ENCODE measurements at regions not wholly inside any gene's neighbourhood (a gene's known extent, or its start where the extent isn't known, plus 50 kb on each side); places are given as distances from the start of the nearest gene placed in this dataset.

GRCh38 chr18:40006634-40007033, 1948.4 kb upstream of the PIK3C3 start:
- DNase-seq = no peak

GRCh38 chr18:40004246-40004645, 1950.8 kb upstream of the PIK3C3 start:
- DNase-seq = no peak

GRCh38 chr18:39998317-39998716, 1956.7 kb upstream of the PIK3C3 start:
- no peak for DNase-seq

- no peak for DNase-seq
Measured at GRCh38 chr18:39994498-39994897, 1960.5 kb upstream of the PIK3C3 start.

GRCh38 chr18:39991696-39992265, 1963.3 kb upstream of the PIK3C3 start:
- DNase-seq = no peak

- no peak for DNase-seq
Measured at GRCh38 chr18:39990540-39990939, 1964.5 kb upstream of the PIK3C3 start.

- no peak for DNase-seq
Measured at GRCh38 chr18:39976771-39977170, 1978.3 kb upstream of the PIK3C3 start.

- no peak for DNase-seq
Measured at GRCh38 chr18:39972521-39972920, 1982.5 kb upstream of the PIK3C3 start.

- no peak for DNase-seq
Measured at GRCh38 chr18:39969803-39970494, 1985.1 kb upstream of the PIK3C3 start.

GRCh38 chr18:39966275-39966674, 1988.8 kb upstream of the PIK3C3 start:
- no peak for DNase-seq

GRCh38 chr18:39962546-39962945, 1992.5 kb upstream of the PIK3C3 start:
- DNase-seq = no peak

GRCh38 chr18:39960550-39960949, 1994.5 kb upstream of the PIK3C3 start:
- no peak for DNase-seq

- no peak for DNase-seq
Measured at GRCh38 chr18:39959839-39960238, 1995.2 kb upstream of the PIK3C3 start.

- no peak for DNase-seq
Measured at GRCh38 chr18:39958876-39959275, 1996.2 kb upstream of the PIK3C3 start.

- no peak for DNase-seq
Measured at GRCh38 chr18:39952816-39953215, 2002.2 kb upstream of the PIK3C3 start.

- no peak for DNase-seq
Measured at GRCh38 chr18:39951142-39951720, 2003.8 kb upstream of the PIK3C3 start.

- no peak for DNase-seq
Measured at GRCh38 chr18:39946623-39947061, 2008.4 kb upstream of the PIK3C3 start.

GRCh38 chr18:39945076-39945475, 2010.0 kb upstream of the PIK3C3 start:
- DNase-seq = no peak

- DNase-seq = no peak
Measured at GRCh38 chr18:39942702-39943101, 2012.3 kb upstream of the PIK3C3 start.

- DNase-seq = no peak
Measured at GRCh38 chr18:39938676-39939608, 2016.1 kb upstream of the PIK3C3 start.

- DNase-seq = no peak
Measured at GRCh38 chr18:39935598-39935997, 2019.4 kb upstream of the PIK3C3 start.

GRCh38 chr18:39918847-39919246, 2036.2 kb upstream of the PIK3C3 start:
- DNase-seq = no peak

- DNase-seq = no peak
Measured at GRCh38 chr18:39913672-39914366, 2041.2 kb upstream of the PIK3C3 start.
